ENCODE measurements at regions not wholly inside any gene's neighbourhood (a gene's known extent, or its start where the extent isn't known, plus 50 kb on each side); places are given as distances from the start of the nearest gene placed in this dataset.

GRCh38 chr7:125675640-125676039, 746.0 kb upstream of the POT1 start:
- intact Hi-C loops (cut with DNase I; ENCODE audit: low total_unique reads): no loop called here
- TF ChIP-seq CTCF (IDR thresholded peaks at IDR 0.05) (no peak), POLR2A (IDR thresholded peaks at IDR 0.05) (no peak)

GRCh38 chr7:125675169-125675568, 745.5 kb upstream of the POT1 start:
- Histone ChIP-seq H3K36me3 (ENCODE audit: low read depth, missing control alignments) (no peaks in the 10 kb centered on the region), H3K4me3 (no peak overlapping the region), H3K4me1 (no peaks in the 10 kb centered on the region), H3K27ac (no peak overlapping the region), H3K27me3 (no peaks in the 10 kb centered on the region), H3K9me3 (no peaks in the 10 kb centered on the region)
- 74 to 79% methylated on average over 4 of the region's 4 CpGs for WGBS, 2 donors
- intact Hi-C loops (cut with DNase I; ENCODE audit: low total_unique reads): no loop called here
- no peak for DNase-seq
- no peak for TF ChIP-seq CTCF (IDR thresholded peaks at IDR 0.05)
- TF ChIP-seq POLR2A (IDR thresholded peaks at IDR 0.05): no peak

More at GRCh38 chr7:125675640-125676039, 746.0 kb upstream of the POT1 start:
- Histone ChIP-seq H3K4me3 (no peak overlapping the region), H3K27me3 (no peaks in the 10 kb centered on the region), H3K4me1 (no peaks in the 10 kb centered on the region), H3K27ac (no peak overlapping the region), H3K9me3 (no peaks in the 10 kb centered on the region), H3K36me3 (ENCODE audit: low read depth, missing control alignments) (no peaks in the 10 kb centered on the region)
- DNase-seq: no peak
- WGBS, 2 donors: 24 to 34% methylated on average over 2 of the region's 2 CpGs

- WGBS, 2 donors: 83 to 94% methylated on average over 1 of the region's 1 CpG
- Histone ChIP-seq H3K27ac (no peak overlapping the region), H3K36me3 (ENCODE audit: low read depth, missing control alignments) (no peaks in the 10 kb centered on the region), H3K4me3 (no peak overlapping the region), H3K27me3 (no peaks in the 10 kb centered on the region), H3K4me1 (no peaks in the 10 kb centered on the region), H3K9me3 (no peaks in the 10 kb centered on the region)
- intact Hi-C loops (cut with DNase I; ENCODE audit: low total_unique reads): no loop called here
- no peak for TF ChIP-seq POLR2A (IDR thresholded peaks at IDR 0.05)
- peak in 2 of 3 experiments; percentile 28 to 52 for TF ChIP-seq CTCF (IDR thresholded peaks at IDR 0.05)
- DNase-seq: no peak
Observed at GRCh38 chr7:125670926-125671572, 741.4 kb upstream of the POT1 start.

- WGBS, 2 donors: 78 to 86% methylated on average over 4 of the region's 4 CpGs
- no peaks in the 10 kb centered on the region for H3K9me3 ChIP-seq
- no peak overlapping the region for H3K27ac ChIP-seq
- no peaks in the 10 kb centered on the region for H3K27me3 ChIP-seq
- no peak for DNase-seq
- H3K4me3 ChIP-seq: no peak overlapping the region
- no peaks in the 10 kb centered on the region for H3K4me1 ChIP-seq
- TF ChIP-seq POLR2A (IDR thresholded peaks at IDR 0.05) (no peak), CTCF (IDR thresholded peaks at IDR 0.05) (no peak)
- intact Hi-C loops (cut with DNase I; ENCODE audit: low total_unique reads): no loop called here
- no peaks in the 10 kb centered on the region for H3K36me3 ChIP-seq (ENCODE audit: low read depth, missing control alignments)
Observed at GRCh38 chr7:125668321-125668993, 738.8 kb upstream of the POT1 start.

DNA sequence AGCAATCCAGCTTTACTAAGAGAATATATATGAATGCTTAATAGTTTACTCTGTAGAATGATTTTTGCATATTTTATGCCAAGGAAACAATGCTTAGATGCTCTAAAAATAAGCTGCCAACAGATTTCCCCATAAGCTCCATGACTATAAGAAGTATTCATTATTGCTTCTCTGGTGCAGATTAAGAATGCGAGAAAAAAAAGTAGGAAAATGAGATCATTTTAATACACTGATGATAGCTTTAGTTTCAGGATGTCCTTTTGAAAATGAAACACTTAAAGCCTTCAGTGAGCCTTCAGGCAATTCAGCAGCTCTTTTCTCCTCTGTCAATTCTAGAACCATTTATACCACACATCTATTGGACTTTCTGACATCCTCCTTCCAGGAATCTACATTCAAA, 735.0 kb upstream of the POT1 start:
- Histone ChIP-seq H3K27me3 (no peaks in the 10 kb centered on the region), H3K9me3 (no peaks in the 10 kb centered on the region), H3K27ac (no peak overlapping the region), H3K4me1 (no peaks in the 10 kb centered on the region), H3K36me3 (ENCODE audit: low read depth, missing control alignments) (no peaks in the 10 kb centered on the region), H3K4me3 (no peak overlapping the region)
- WGBS, 2 donors: 72 to 81% methylated on average over 1 of the region's 1 CpG
- DNase-seq: no peak
- TF ChIP-seq POLR2A (IDR thresholded peaks at IDR 0.05) (no peak), CTCF (IDR thresholded peaks at IDR 0.05) (no peak)
- intact Hi-C loops (cut with DNase I; ENCODE audit: low total_unique reads): no loop called here

Data from testis (tissue), 2 donors.